ENCODE measurements at regions not wholly inside any gene's neighbourhood (a gene's known extent, or its start where the extent isn't known, plus 50 kb on each side); places are given as distances from the start of the nearest gene placed in this dataset.
"Not testable (repeated sequence)": the region's sequence is repeated elsewhere in the genome, so short reads cannot be mapped to it uniquely, and the experiment has no call there.

DNA sequence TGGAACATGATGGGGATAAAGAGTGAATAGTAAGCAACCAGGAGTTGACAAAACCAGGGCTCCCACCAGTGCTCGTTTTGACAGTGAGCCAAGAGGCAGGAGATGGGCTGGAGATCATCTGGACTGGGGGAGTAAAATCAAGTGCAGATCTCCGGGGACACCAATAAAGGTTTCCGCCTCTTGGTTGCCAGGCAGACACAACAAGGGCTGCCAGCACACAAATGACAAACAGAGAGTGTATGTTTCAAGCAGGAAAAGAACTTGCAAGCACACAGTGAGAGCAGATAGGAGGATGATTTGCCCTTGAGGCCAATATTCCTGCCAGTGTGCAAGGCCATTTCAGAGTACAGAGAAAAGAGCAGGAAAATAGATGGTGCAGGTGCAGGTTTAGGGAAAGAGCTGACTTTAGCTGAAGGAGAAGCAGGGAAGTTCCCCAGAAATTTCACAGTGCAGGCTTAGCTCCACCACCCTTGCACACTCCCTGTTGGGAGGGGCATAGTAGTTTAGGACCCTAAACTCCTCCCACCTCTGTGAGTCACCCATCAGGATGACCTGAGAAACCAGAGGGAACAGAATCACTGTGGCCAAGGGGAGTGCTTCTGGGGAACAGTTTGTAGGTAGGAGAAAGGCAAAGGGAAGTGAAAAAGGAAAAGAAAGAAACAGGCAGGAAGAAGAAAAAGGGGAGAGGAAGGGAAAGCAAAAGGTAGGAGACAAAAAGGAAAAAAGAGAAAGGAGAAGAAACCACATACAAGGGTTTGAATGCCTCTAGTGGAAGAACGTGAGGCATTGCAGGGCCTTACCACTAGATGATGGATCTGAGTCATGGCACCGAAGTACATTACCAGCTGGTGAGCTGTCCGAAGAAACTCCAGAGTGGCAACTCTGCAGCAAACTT lies 404.4 kb downstream of the SLC6A15 start:
- in situ Hi-C loops (cut with HindIII; ENCODE audit: low sequenced_read_pairs): no loop called here

- in situ Hi-C loops (cut with HindIII; ENCODE audit: low sequenced_read_pairs): no loop called here
Observed at GRCh38 chr12:84506282-84506681, 406.3 kb downstream of the SLC6A15 start.

DNA sequence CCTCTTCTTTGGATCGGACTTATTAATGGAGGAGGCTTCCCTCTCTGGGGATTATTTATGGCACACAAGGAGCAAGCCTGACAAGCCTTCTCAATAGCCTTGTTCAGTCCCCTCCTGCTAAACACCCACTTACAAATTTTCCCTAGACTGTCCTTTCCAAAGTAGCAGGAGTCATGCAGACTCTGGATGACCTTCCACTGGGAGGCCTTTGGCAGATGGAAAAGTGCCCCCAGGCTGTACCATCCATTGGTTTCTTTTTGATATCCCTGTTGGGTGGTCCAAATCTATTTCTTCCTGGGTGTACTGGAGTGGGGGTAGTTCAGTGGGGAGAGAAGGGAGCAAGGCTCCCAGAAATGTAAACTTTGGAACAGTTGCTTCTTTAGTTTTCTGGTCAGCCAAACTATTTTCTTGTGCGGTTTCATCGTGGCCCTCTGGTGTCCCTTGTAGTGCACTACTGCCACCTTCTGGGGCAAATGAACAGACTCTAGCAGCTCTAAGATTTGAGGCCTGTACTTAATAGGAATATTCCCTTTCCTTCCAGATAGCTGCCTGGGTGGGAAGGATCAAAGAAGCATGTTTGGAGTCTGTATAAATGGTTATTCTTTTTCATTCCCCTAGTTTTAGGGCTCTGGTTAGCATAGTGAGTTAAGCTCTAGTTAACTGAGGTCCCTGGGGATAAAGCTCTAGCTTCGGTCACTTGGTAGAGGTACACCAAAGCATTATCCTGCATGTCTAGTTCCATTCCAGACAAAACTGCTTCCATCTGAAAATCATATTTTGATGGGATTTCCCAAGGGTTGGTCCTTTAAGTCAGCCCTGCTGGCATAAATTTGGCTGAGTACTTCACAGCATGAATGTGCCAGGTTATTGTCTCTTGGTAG lies 409.5 kb downstream of the SLC6A15 start:
- in situ Hi-C loops (cut with HindIII; ENCODE audit: low sequenced_read_pairs): no loop called here

GRCh38 chr12:84502180-84502860 lies 410.3 kb downstream of the SLC6A15 start:
- in situ Hi-C loops (cut with HindIII; ENCODE audit: low sequenced_read_pairs): no loop called here

DNA sequence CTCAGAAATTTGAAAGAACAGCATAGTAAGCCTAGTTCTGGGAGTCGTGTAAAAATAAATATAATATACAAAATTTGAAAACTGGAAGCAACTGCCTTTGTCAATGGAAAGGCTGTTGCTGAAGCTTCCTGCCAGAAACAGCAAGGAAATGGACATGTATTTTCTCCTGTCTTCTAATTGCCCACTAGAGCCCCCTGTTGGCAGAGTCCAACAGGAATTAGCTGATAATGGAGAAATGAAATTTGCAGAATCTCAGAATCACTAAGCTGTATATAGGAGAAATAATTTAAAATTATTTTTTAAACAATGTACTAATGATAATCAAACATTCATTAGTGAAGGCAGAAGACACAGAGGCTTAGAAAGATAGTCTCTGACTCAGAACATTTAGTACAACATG lies 414.8 kb downstream of the SLC6A15 start:
- in situ Hi-C loops (cut with HindIII; ENCODE audit: low sequenced_read_pairs): no loop called here

DNA sequence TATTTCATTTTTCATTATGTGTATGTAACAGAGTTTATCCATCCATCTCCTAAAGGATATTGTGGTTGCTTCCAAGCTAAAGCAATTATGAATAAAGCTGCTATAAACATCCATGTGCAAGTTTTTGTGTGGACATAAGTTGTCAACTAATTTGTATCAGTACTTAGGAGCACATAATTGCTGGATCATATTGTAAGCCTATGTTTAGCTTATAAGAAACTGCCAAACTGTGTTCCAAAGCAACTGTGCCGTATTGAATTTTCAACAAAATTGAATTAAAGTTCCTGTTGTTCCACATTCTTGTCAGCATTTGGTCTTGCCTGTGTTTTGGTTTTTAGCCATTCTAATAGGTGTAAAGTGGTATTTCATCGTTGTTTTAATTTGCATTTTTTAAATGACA lies 416.9 kb downstream of the SLC6A15 start:
- in situ Hi-C loops (cut with HindIII; ENCODE audit: low sequenced_read_pairs): no loop called here

DNA sequence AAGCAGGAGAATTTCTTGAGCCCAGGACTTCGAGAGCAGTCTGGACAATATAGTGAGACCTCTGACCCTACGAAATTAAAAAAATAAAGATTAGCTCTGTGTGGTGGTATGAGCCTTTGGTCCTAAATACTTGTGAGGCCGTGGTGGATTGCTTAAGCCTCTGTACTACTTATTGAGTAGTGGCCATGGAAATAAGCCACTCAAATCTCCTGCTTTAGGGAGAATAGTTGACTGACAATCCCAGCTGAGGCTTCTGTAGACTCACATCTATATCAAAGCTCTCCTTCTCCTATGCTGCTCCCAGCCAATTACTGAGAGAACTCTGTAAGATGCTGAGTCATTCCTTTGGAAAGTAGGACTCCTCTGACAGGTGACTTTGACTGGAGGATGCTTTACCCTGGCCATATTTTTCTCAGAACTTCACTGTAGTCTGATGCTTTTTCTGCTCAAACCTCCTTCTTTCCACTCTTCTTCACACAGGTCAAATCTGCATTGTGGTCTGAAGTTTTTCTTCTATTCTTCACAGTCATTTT lies 420.2 kb downstream of the SLC6A15 start:
- in situ Hi-C loops (cut with HindIII; ENCODE audit: low sequenced_read_pairs): no loop called here

DNA sequence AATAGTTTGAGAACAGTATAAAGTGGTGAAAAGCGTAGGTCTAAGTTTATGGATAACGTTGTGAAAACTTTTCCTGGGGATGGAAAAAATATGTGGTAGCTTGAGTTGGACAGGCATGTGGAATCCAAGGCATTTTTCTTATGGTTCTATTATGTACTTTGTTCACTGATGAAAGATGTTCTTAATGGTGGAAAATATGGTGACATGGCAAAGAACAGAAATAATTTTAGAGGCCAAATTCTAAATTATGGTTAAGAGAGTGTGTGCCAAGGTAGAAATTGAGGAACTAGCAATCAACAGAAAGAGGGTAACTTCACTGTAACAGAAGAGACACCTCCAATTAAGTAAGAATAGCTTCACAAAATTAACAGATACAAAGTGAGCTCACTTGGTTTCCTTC lies 427.8 kb downstream of the SLC6A15 start:
- in situ Hi-C loops (cut with HindIII; ENCODE audit: low sequenced_read_pairs): no loop called here

DNA sequence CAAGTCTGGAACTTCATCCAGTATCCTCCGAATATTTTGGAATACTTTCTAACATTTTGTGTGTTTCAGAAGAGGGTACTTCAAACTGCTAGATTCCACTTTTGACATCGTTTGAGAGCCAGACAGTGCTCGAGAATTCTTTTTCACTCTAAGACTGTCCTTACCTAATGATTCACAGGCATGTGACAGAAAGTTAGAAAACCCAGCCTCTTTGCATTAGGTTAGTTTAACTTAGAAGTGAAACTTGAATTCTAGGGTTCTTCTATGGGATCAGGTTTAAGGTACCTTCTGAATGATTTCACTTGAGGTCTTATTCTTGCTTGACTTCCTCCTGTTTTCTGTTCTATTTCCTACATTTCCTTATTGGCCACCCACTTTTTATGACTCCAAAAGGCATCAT lies 431.8 kb downstream of the SLC6A15 start:
- in situ Hi-C loops (cut with HindIII; ENCODE audit: low sequenced_read_pairs): no loop called here

- in situ Hi-C loops (cut with HindIII; ENCODE audit: low sequenced_read_pairs): no loop called here
Observed at GRCh38 chr12:84470361-84470760, 442.2 kb downstream of the SLC6A15 start.

- in situ Hi-C loops (cut with HindIII; ENCODE audit: low sequenced_read_pairs): no loop called here
Observed at GRCh38 chr12:84464616-84465015, 448.0 kb downstream of the SLC6A15 start.

- in situ Hi-C loops (cut with HindIII; ENCODE audit: low sequenced_read_pairs): no loop called here
Observed at GRCh38 chr12:84463741-84464495, 448.7 kb downstream of the SLC6A15 start.

GRCh38 chr12:84455598-84455997 lies 457.0 kb downstream of the SLC6A15 start:
- in situ Hi-C loops (cut with HindIII; ENCODE audit: low sequenced_read_pairs): no loop called here

GRCh38 chr12:84446478-84446877 lies 466.1 kb downstream of the SLC6A15 start:
- in situ Hi-C loops (cut with HindIII; ENCODE audit: low sequenced_read_pairs): not testable (repeated sequence)

- in situ Hi-C loops (cut with HindIII; ENCODE audit: low sequenced_read_pairs): no loop called here
Observed at GRCh38 chr12:84436134-84436533, 476.5 kb downstream of the SLC6A15 start.

GRCh38 chr12:84435682-84436081 lies 476.9 kb downstream of the SLC6A15 start:
- in situ Hi-C loops (cut with HindIII; ENCODE audit: low sequenced_read_pairs): no loop called here

DNA sequence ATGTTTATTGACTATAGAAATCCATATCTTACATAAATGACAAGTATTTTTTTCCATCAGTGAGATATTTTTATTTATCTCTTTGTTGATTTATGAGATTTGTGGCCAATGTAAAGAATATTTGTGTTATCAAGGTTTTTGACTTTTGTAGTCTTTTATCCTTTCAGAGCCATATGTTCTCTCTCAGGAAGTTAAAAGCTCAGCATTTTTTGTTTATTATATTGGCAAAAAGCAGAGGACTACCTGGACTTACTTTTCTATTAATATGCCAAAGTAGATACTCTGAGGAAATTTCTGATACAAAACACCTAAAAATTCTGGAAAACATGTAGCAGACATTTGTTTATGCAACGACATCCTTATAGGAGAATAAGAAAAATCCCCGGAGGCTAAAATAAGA lies 490.3 kb downstream of the SLC6A15 start:
- in situ Hi-C loops (cut with HindIII; ENCODE audit: low sequenced_read_pairs): no loop called here

GRCh38 chr12:84421103-84421502 lies 491.5 kb downstream of the SLC6A15 start:
- in situ Hi-C loops (cut with HindIII; ENCODE audit: low sequenced_read_pairs): no loop called here

GRCh38 chr12:84416626-84417025 lies 496.0 kb downstream of the SLC6A15 start:
- in situ Hi-C loops (cut with HindIII; ENCODE audit: low sequenced_read_pairs): no loop called here

- in situ Hi-C loops (cut with HindIII; ENCODE audit: low sequenced_read_pairs): no loop called here
Observed at GRCh38 chr12:84415946-84416345, 496.7 kb downstream of the SLC6A15 start.

Measured in DLD1 (cell line).